ENCODE measurements at regions not wholly inside any gene's neighbourhood (a gene's known extent, or its start where the extent isn't known, plus 50 kb on each side); places are given as distances from the start of the nearest gene placed in this dataset.

DNA sequence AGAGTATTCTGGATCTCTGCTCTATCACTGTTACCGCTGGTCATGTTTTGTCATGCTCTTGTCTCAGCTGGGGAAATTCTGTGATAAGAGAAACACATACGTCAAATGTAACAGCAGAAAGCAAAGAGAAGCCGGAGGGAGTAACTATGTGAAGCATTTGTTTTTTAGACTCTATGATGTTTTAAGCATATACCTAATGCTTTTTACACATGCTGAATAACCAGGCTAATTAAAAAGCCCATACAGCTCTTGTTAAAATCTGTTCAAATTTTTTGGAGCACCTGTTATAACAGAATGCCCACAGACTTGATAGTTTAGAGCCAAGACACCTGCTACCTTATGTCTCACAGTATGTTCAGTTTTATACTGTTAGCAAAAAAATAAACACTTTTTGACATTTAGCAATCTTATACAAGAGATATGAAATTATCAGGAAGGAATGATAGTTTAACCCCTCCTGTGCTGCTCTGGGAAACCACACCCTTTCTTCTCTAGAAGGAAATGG, 92.3 kb upstream of the TANK start:
- Histone ChIP-seq H3F3A (replicated peaks; ENCODE audit: low read depth) (no peaks in the 10 kb centered on the region), H3K4me2 (no peak overlapping the region), H3K4me3 (no peak overlapping the region), H3K4me1 (ENCODE audit: insufficient read depth) (peaks cover 6% of the 10 kb centered on the region), H3K27me3 (ENCODE audit: insufficient read depth) (no peaks in the 10 kb centered on the region), H3K79me2 (replicated peaks; ENCODE audit: insufficient read depth) (no peaks in the 10 kb centered on the region), H3K36me3 (ENCODE audit: insufficient read depth) (no peaks in the 10 kb centered on the region), H2AFZ (no peak overlapping the region), H4K20me1 (replicated peaks; ENCODE audit: insufficient read depth) (no peaks in the 10 kb centered on the region), H3K27ac (ENCODE audit: low read depth) (no peak overlapping the region), H3K9me2 (ENCODE audit: insufficient read depth) (no peaks in the 10 kb centered on the region)
- ATAC-seq (no peak), DNase-seq (ENCODE audit: low spot score) (no peak)
- Mint-ChIP-seq H3K36me3 (ENCODE audit: low read depth) (no peaks in the 10 kb centered on the region), H3K27ac (no peak overlapping the region), H3K4me1 (peaks cover 3% of the 10 kb centered on the region), H3K27me3 (ENCODE audit: insufficient read depth, low read depth, poor library complexity) (peaks cover 3% of the 10 kb centered on the region), H3K4me3 (no peak overlapping the region), H3K9me3 (no peaks in the 10 kb centered on the region)
- TF ChIP-seq CTCF (conservative IDR thresholded peaks at IDR 0.05; ENCODE audit: low read depth in 2 of 2) (no peak), JUNB (IDR thresholded peaks at IDR 0.05; ENCODE audit: unreplicated experiment) (no peak), EZH2 (IDR thresholded peaks at IDR 0.05; ENCODE audit: low read depth, unreplicated experiment) (no peak), ZNF331 (CRISPR knock-in tag; IDR thresholded peaks at IDR 0.05; ENCODE audit: low read depth) (no peak), ZNF114 (CRISPR knock-in tag; IDR thresholded peaks at IDR 0.05) (no peak), STAT1 (IDR thresholded peaks at IDR 0.05; ENCODE audit: unreplicated experiment) (no peak), EZH2phosphoT487 (IDR thresholded peaks at IDR 0.05; ENCODE audit: unreplicated experiment) (no peak), POLR2AphosphoS5 (IDR thresholded peaks at IDR 0.05; ENCODE audit: low read depth) (no peak), CREB1 (CRISPR knock-in tag; IDR thresholded peaks at IDR 0.05; ENCODE audit: low read depth) (no peak), ZNF462 (CRISPR knock-in tag; IDR thresholded peaks at IDR 0.05) (no peak), NANOG (IDR thresholded peaks at IDR 0.05; ENCODE audit: borderline replicate concordance) (no peak)
- TF ChIP-seq, protein P1, sequence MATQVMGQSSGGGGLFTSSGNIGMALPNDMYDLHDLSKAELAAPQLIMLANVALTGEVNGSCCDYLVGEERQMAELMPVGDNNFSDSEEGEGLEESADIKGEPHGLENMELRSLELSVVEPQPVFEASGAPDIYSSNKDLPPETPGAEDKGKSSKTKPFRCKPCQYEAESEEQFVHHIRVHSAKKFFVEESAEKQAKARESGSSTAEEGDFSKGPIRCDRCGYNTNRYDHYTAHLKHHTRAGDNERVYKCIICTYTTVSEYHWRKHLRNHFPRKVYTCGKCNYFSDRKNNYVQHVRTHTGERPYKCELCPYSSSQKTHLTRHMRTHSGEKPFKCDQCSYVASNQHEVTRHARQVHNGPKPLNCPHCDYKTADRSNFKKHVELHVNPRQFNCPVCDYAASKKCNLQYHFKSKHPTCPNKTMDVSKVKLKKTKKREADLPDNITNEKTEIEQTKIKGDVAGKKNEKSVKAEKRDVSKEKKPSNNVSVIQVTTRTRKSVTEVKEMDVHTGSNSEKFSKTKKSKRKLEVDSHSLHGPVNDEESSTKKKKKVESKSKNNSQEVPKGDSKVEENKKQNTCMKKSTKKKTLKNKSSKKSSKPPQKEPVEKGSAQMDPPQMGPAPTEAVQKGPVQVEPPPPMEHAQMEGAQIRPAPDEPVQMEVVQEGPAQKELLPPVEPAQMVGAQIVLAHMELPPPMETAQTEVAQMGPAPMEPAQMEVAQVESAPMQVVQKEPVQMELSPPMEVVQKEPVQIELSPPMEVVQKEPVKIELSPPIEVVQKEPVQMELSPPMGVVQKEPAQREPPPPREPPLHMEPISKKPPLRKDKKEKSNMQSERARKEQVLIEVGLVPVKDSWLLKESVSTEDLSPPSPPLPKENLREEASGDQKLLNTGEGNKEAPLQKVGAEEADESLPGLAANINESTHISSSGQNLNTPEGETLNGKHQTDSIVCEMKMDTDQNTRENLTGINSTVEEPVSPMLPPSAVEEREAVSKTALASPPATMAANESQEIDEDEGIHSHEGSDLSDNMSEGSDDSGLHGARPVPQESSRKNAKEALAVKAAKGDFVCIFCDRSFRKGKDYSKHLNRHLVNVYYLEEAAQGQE (IDR thresholded peaks at IDR 0.05; ENCODE audit: unreplicated experiment): no peak
- TF ChIP-seq, protein P2, sequence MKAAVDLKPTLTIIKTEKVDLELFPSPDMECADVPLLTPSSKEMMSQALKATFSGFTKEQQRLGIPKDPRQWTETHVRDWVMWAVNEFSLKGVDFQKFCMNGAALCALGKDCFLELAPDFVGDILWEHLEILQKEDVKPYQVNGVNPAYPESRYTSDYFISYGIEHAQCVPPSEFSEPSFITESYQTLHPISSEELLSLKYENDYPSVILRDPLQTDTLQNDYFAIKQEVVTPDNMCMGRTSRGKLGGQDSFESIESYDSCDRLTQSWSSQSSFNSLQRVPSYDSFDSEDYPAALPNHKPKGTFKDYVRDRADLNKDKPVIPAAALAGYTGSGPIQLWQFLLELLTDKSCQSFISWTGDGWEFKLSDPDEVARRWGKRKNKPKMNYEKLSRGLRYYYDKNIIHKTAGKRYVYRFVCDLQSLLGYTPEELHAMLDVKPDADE (IDR thresholded peaks at IDR 0.05): no peak
